ENCODE measurements at regions not wholly inside any gene's neighbourhood (a gene's known extent, or its start where the extent isn't known, plus 50 kb on each side); places are given as distances from the start of the nearest gene placed in this dataset.

DNA sequence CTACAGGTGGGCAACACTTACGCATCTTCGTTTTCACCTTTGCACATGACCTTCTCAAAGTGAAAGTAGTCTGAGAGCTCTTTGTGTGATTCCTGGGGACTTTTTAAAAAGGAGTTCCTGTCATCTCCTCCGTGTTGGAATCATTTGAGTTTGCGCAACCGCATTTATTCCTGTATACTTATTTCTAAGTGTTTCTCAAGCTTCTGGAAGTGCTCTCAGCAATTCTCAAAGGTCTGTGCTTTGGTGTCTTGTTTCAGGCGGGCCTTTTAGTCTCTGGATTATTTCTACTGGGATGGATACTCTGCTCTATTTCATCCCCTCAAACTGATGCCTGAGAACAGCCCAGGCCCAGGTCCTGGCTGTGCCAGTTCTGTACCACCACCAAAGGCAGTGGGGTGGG is 226.5 kb upstream of the TUT7 start:
- TF ChIP-seq, protein P1, sequence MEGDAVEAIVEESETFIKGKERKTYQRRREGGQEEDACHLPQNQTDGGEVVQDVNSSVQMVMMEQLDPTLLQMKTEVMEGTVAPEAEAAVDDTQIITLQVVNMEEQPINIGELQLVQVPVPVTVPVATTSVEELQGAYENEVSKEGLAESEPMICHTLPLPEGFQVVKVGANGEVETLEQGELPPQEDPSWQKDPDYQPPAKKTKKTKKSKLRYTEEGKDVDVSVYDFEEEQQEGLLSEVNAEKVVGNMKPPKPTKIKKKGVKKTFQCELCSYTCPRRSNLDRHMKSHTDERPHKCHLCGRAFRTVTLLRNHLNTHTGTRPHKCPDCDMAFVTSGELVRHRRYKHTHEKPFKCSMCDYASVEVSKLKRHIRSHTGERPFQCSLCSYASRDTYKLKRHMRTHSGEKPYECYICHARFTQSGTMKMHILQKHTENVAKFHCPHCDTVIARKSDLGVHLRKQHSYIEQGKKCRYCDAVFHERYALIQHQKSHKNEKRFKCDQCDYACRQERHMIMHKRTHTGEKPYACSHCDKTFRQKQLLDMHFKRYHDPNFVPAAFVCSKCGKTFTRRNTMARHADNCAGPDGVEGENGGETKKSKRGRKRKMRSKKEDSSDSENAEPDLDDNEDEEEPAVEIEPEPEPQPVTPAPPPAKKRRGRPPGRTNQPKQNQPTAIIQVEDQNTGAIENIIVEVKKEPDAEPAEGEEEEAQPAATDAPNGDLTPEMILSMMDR (IDR thresholded peaks at IDR 0.05; ENCODE audit: low read depth, low read length): no peak
- TF ChIP-seq EZH2phosphoT487 (IDR thresholded peaks at IDR 0.05; ENCODE audit: low read depth): no peak
